CD14-positive monocyte (primary cell): ENCODE measurements at regions not wholly inside any gene's neighbourhood (a gene's known extent, or its start where the extent isn't known, plus 50 kb on each side); places are given as distances from the start of the nearest gene placed in this dataset.

ENCODE experiments used
- DNase-seq, 3 donors: peaks; one replicate each; pipeline ENCODE4 v3.0.0-alpha.2; 2011 to 2022
- H2AFZ ChIP-seq: 2 replicates; pipeline ENCODE4 v1.6.0; 2012; ENCODE audit warnings: mild to moderate bottlenecking, low read depth, low read length, inconsistent platforms; ENCODE audit not compliant: insufficient read depth, poor library complexity, severe bottlenecking
- H3K27ac ChIP-seq, 2 donors: 1 replicate in 1 of 2; 2 replicates in 1 of 2; pipeline ENCODE4 v1.5.1; 2012 to 2013; ENCODE audit warnings: low read length in 2 of 2, control low read depth in 1 of 2, inconsistent platforms in 1 of 2, low read depth in 1 of 2, mild to moderate bottlenecking in 1 of 2
- H3K27me3 ChIP-seq, 2 donors: one replicate each; pipeline versions ENCODE4 v1.6.0 to v1.6.1; 2011 to 2013; ENCODE audit warnings: low read length in 2 of 2; ENCODE audit not compliant: control insufficient read depth in 2 of 2, insufficient read depth in 2 of 2
- H3K36me3 ChIP-seq, 2 donors: replicated peaks in 1 of 2; 1 replicate in 1 of 2; 2 replicates in 1 of 2; pipeline versions ENCODE4 v1.5.1 to v1.6.1; 2012 to 2013; ENCODE audit warnings: low read length in 2 of 2, control low read depth in 1 of 2, inconsistent platforms in 1 of 2, mild to moderate bottlenecking in 1 of 2; ENCODE audit not compliant: insufficient read depth in 2 of 2, control insufficient read depth in 1 of 2
- H3K4me1 ChIP-seq, 2 donors: 1 replicate in 1 of 2; 2 replicates in 1 of 2; pipeline versions ENCODE4 v1.5.1 to v1.6.1; 2012 to 2013; ENCODE audit warnings: low read length in 2 of 2, control low read depth in 1 of 2, inconsistent platforms in 1 of 2, mild to moderate bottlenecking in 1 of 2, moderate library complexity in 1 of 2; ENCODE audit not compliant: insufficient read depth in 2 of 2, control insufficient read depth in 1 of 2
- H3K4me2 ChIP-seq: replicated peaks from 2 replicates; pipeline ENCODE3; 2012; ENCODE audit warnings: low read length, moderate library complexity, mild to moderate bottlenecking; ENCODE audit not compliant: poor library complexity, severe bottlenecking; ENCODE audit errors: extremely low read depth
- H3K4me3 ChIP-seq, 3 experiments: fragments of 200-600 bp in 1 of 3; sonication (generic) in 1 of 3; replicated peaks in 1 of 3; 1 replicate in 2 of 3; 2 replicates in 1 of 3; pipeline ENCODE4 v1.5.1; 2011 to 2013; ENCODE audit warnings: low read length in 3 of 3, mild to moderate bottlenecking in 3 of 3, control low read depth in 2 of 3, low read depth in 2 of 3, inconsistent platforms in 1 of 3, moderate library complexity in 1 of 3
- H3K79me2 ChIP-seq: 2 replicates; pipeline ENCODE4 v1.6.0; 2012; ENCODE audit warnings: mild to moderate bottlenecking, control low read depth, inconsistent platforms, low read length, moderate library complexity; ENCODE audit not compliant: insufficient read depth
- H3K9ac ChIP-seq: 2 replicates; pipeline ENCODE4 v1.6.0; 2017; ENCODE audit warnings: low read length, mild to moderate bottlenecking; ENCODE audit not compliant: insufficient read depth, poor library complexity, severe bottlenecking
- H3K9me3 ChIP-seq, 2 donors: replicated peaks in 1 of 2; 1 replicate in 1 of 2; 2 replicates in 1 of 2; pipeline versions ENCODE4 v1.5.1 to v1.6.1; 2012 to 2013; ENCODE audit warnings: low read length in 2 of 2, control low read depth in 1 of 2; ENCODE audit not compliant: control insufficient read depth in 1 of 2, insufficient read depth in 1 of 2
- H4K20me1 ChIP-seq: 2 replicates; pipeline ENCODE4 v1.6.0; 2012; ENCODE audit warnings: mild to moderate bottlenecking, low read length, control low read depth, moderate library complexity; ENCODE audit not compliant: insufficient read depth
- H3K27ac Mint-ChIP-seq, 7 donors: one replicate each; pipeline ENCODE4 v1.8.0; 2020; ENCODE audit warnings: mild to moderate bottlenecking in 7 of 7, mixed read lengths in 7 of 7, moderate library complexity in 6 of 7, inconsistent platforms in 2 of 7
- H3K27me3 Mint-ChIP-seq, 3 donors: one replicate each; pipeline ENCODE4 v1.8.0; 2021 to 2022; ENCODE audit warnings: low read depth in 3 of 3, mild to moderate bottlenecking in 3 of 3, mixed read lengths in 3 of 3, moderate library complexity in 3 of 3, inconsistent platforms in 1 of 3
- H3K36me3 Mint-ChIP-seq, 2 donors: one replicate each; pipeline ENCODE4 v1.8.0; 2020; ENCODE audit warnings: mixed read lengths in 2 of 2, inconsistent platforms in 1 of 2, mild to moderate bottlenecking in 1 of 2
- H3K4me1 Mint-ChIP-seq: one replicate; pipeline ENCODE4 v1.8.0; 2020; ENCODE audit warnings: mild to moderate bottlenecking, mixed read lengths
- H3K4me3 Mint-ChIP-seq, 2 donors: one replicate each; pipeline ENCODE4 v1.8.0; 2020; ENCODE audit warnings: mild to moderate bottlenecking in 2 of 2, mixed read lengths in 2 of 2, moderate library complexity in 1 of 2
- H3K9me3 Mint-ChIP-seq, 7 donors: one replicate each; pipeline ENCODE4 v1.8.0; 2020 to 2022; ENCODE audit warnings: mixed read lengths in 7 of 7, mild to moderate bottlenecking in 6 of 7, moderate library complexity in 6 of 7, inconsistent platforms in 2 of 7
- WGBS: methylation state at CpG from one replicate; pipeline ENCODE4 v1.1.5; 2013; ENCODE audit warnings: missing lambda C conversion rate; ENCODE audit not compliant: insufficient coverage; 5-methylcytosine and 5-hydroxymethylcytosine counted together
- intact Hi-C, 2 donors: fragments of 100-400 bp; cut with micrococcal nuclease; formaldehyde crosslinking; loops; one replicate each; pipeline versions ENCODE4 v1.15.0 to v1.15.1; 2023
- TF ChIP-seq, protein P1 (sequence below): fragments of 200-600 bp; IDR thresholded peaks from one replicate; pipeline ENCODE4 v1.8.0; 2022; ENCODE audit warnings: antibody characterized with exemption, mild to moderate bottlenecking

DNA sequence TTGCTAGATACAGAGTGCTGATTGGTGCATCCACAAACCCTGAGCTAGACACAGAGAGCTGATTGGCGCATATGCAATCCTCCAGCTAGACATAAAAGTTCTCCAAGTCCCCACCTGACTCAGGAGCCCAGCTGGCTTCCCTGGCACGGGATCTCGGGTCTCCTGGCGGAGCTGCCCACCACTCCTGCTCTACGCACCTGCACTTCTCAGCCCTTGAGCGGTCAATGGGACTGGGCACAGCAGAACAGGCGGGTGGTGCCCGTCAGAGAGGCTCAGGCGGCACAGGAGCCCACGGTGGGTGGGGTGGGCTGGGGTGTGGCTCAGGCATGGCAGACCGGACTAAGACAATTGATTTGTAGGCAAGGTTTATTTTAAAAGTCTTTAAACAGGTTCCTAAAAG lies 1365.5 kb downstream of the FAM181B start:
- Histone ChIP-seq H3K9ac (no peak overlapping the region), H3K36me3 (no peaks in the 10 kb centered on the region), H3K27ac (no peak overlapping the region), H3K27me3 (no peaks in the 10 kb centered on the region), H2AFZ (no peak overlapping the region), H3K4me1 (no peaks in the 10 kb centered on the region), H3K79me2 (no peaks in the 10 kb centered on the region), H3K4me3 (no peak overlapping the region), H4K20me1 (no peaks in the 10 kb centered on the region), H3K4me2 (no peak overlapping the region), H3K9me3 (peaks cover 11 to 12% of the 10 kb centered on the region in 2 donors)
- TF ChIP-seq, protein P1, sequence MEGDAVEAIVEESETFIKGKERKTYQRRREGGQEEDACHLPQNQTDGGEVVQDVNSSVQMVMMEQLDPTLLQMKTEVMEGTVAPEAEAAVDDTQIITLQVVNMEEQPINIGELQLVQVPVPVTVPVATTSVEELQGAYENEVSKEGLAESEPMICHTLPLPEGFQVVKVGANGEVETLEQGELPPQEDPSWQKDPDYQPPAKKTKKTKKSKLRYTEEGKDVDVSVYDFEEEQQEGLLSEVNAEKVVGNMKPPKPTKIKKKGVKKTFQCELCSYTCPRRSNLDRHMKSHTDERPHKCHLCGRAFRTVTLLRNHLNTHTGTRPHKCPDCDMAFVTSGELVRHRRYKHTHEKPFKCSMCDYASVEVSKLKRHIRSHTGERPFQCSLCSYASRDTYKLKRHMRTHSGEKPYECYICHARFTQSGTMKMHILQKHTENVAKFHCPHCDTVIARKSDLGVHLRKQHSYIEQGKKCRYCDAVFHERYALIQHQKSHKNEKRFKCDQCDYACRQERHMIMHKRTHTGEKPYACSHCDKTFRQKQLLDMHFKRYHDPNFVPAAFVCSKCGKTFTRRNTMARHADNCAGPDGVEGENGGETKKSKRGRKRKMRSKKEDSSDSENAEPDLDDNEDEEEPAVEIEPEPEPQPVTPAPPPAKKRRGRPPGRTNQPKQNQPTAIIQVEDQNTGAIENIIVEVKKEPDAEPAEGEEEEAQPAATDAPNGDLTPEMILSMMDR = no peak
- H3K4me3 Mint-ChIP-seq = no peak overlapping the region
- intact Hi-C loops = no loop called here
- peaks cover 2 to 17% (median 6%) of the 10 kb centered on the region in 7 donors for H3K9me3 Mint-ChIP-seq
- DNase-seq = no peak
- H3K4me1 Mint-ChIP-seq = no peaks in the 10 kb centered on the region
- H3K36me3 Mint-ChIP-seq = no peaks in the 10 kb centered on the region
- H3K27ac Mint-ChIP-seq = no peak overlapping the region
- H3K27me3 Mint-ChIP-seq = no peaks in the 10 kb centered on the region
- WGBS = 93% methylated on average over 10 of the region's 11 CpGs

DNA sequence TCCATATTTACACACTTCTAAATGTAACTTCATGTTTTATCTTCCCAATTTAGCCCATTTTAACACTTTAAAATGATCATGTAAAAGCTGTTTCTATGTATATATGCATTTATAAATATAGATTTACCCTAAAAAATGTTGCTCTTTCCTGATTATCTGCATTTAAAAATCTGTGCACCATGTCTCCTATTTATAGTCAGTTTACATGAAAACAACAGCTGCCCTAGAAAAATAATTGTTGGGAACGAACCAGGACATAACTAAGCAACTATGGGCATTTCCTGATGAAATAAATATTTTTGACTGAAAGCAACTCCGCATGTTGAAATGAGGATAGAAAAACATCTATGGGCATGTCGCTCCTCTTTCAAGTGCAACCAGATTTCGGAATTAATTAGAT lies 1368.2 kb downstream of the FAM181B start:
- no peak overlapping the region for H3K27ac Mint-ChIP-seq
- no peak overlapping the region for H3K4me2 ChIP-seq
- peaks cover 2 to 17% (median 6%) of the 10 kb centered on the region in 7 donors for H3K9me3 Mint-ChIP-seq
- no peaks in the 10 kb centered on the region for H3K4me1 ChIP-seq
- no peak overlapping the region for H3K4me3 Mint-ChIP-seq
- no peak overlapping the region for H3K27ac ChIP-seq
- no peaks in the 10 kb centered on the region for H3K36me3 ChIP-seq
- H3K79me2 ChIP-seq = no peaks in the 10 kb centered on the region
- peaks cover 11 to 12% of the 10 kb centered on the region in 2 donors for H3K9me3 ChIP-seq
- H3K4me1 Mint-ChIP-seq = no peaks in the 10 kb centered on the region
- WGBS = 80% methylated on average over 1 of the region's 4 CpGs
- TF ChIP-seq, protein P1 = no peak
- DNase-seq = no peak
- H2AFZ ChIP-seq = no peak overlapping the region
- no peaks in the 10 kb centered on the region for H3K36me3 Mint-ChIP-seq
- H3K27me3 Mint-ChIP-seq = no peaks in the 10 kb centered on the region
- intact Hi-C loops = no loop called here
- no peak overlapping the region for H3K9ac ChIP-seq
- no peak overlapping the region for H3K4me3 ChIP-seq
- no peaks in the 10 kb centered on the region for H4K20me1 ChIP-seq
- H3K27me3 ChIP-seq = no peaks in the 10 kb centered on the region
